GM12878 (cell line): ENCODE measurements at regions not wholly inside any gene's neighbourhood (a gene's known extent, or its start where the extent isn't known, plus 50 kb on each side); places are given as distances from the start of the nearest gene placed in this dataset.

Experiments used
- ATAC-seq: fragments of 200-7000 bp; cut with Tn5 transposase; 3 replicates; pipeline ENCODE4 v1.9.1; 2020; ENCODE audit warnings: mild to moderate bottlenecking, moderate library complexity
- BruUV-seq: library from RNA; stranded (reverse); fragments of 400-500 nt; replicated peaks from 2 replicates; lab custom pipeline; 2021; lab: Mats Ljungman, UMichigan
- CTCF ChIA-PET: fragments of 300-600 bp; sonication (Branson Sonifier 250); formaldehyde crosslinking; extraction: SDS; loops from one replicate; lab custom pipeline; 2021; ENCODE audit warnings: inconsistent platforms; lab: Yijun Ruan, JAX
- POLR2A ChIA-PET: fragments of 350-600 bp; formaldehyde crosslinking; extraction: SDS; loops from one replicate; lab custom pipeline; 2021; ENCODE audit warnings: inconsistent platforms; lab: Charles Lee
- RAD21 ChIA-PET: fragments of 300-600 bp; sonication (Branson Sonifier 250); formaldehyde crosslinking; loops from one replicate; lab custom pipeline; 2023; ENCODE audit warnings: antibody characterized with exemption; ENCODE audit not compliant: unreplicated experiment; lab: Charles Lee
- SMC1A ChIA-PET: fragments of 300-600 bp; sonication (Branson Sonifier 250); formaldehyde crosslinking; loops from one replicate; lab custom pipeline; 2023; ENCODE audit not compliant: unreplicated experiment, uncharacterized antibody; lab: Charles Lee
- DNase-seq: peaks from one replicate; pipeline ENCODE4 v3.0.0-alpha.2; 2011; ENCODE audit warnings: low read depth, low spot score
- FAIRE-seq: peaks from 3 replicates; lab custom pipeline; 2011; peaks lifted over from hg19 to GRCh38; lab: Jason Lieb, UNC
- H2AFZ ChIP-seq: 2 replicates; pipeline ENCODE4 v1.6.0; 2011; ENCODE audit warnings: low read depth, low read length, control low read depth; ENCODE audit not compliant: control insufficient read depth
- H3K27ac ChIP-seq: 2 replicates; pipeline ENCODE4 v1.5.1; 2011; ENCODE audit warnings: control low read depth; ENCODE audit not compliant: control insufficient read depth, insufficient read depth
- H3K27me3 ChIP-seq, 2 experiments: replicated peaks in 1 of 2; 2 replicates each; pipeline versions ENCODE4 v1.6.0 to v1.6.1; 2011; ENCODE audit warnings: low read length in 1 of 2; ENCODE audit not compliant: control insufficient read depth in 2 of 2, insufficient read depth in 2 of 2
- H3K36me3 ChIP-seq, 2 experiments: 2 replicates each; pipeline ENCODE4 v1.5.1; 2011; ENCODE audit warnings: low read length in 1 of 2; ENCODE audit not compliant: control insufficient read depth in 2 of 2, insufficient read depth in 2 of 2
- H3K4me1 ChIP-seq: 2 replicates; pipeline ENCODE4 v1.6.1; 2011; ENCODE audit warnings: mild to moderate bottlenecking, low read length, moderate library complexity, mixed read lengths; ENCODE audit not compliant: control insufficient read depth, insufficient read depth
- H3K4me2 ChIP-seq: 2 replicates; pipeline ENCODE4 v1.6.0; 2011; ENCODE audit warnings: control low read depth; ENCODE audit not compliant: control insufficient read depth, insufficient read depth
- H3K4me3 ChIP-seq: fragments of 200-600 bp; sonication (generic); 2 replicates; pipeline ENCODE4 v1.5.1; 2016
- H3K79me2 ChIP-seq: 2 replicates; pipeline ENCODE4 v1.6.0; 2011; ENCODE audit warnings: low read length; ENCODE audit not compliant: control insufficient read depth, insufficient read depth
- H3K9ac ChIP-seq: 2 replicates; pipeline ENCODE4 v1.8.0; 2011; ENCODE audit warnings: low read length, control low read depth, mixed read lengths; ENCODE audit not compliant: control insufficient read depth, insufficient read depth
- H3K9me3 ChIP-seq: replicated peaks from 3 replicates; pipeline ENCODE4 v1.5.1; 2011; ENCODE audit warnings: mild to moderate bottlenecking, low read length; ENCODE audit not compliant: control insufficient read depth, insufficient read depth
- H4K20me1 ChIP-seq: 2 replicates; pipeline ENCODE4 v1.6.0; 2011; ENCODE audit not compliant: control insufficient read depth, insufficient read depth
- ATF7 ChIP-seq: fragments of 450-650 bp; IDR thresholded peaks from 2 replicates; pipeline ENCODE4 v1.6.1; 2016; ENCODE audit warnings: low read depth, mild to moderate bottlenecking
- CBFB ChIP-seq: IDR thresholded peaks from 2 replicates; pipeline ENCODE4 v1.6.1; 2016; ENCODE audit warnings: antibody characterized with exemption, low read depth
- JUND ChIP-seq: IDR thresholded peaks from 2 replicates; pipeline ENCODE4 v1.6.1; 2012; ENCODE audit warnings: low read depth, mild to moderate bottlenecking, low read length, improper control_type of control experiment, moderate library complexity
- MEF2B ChIP-seq: fragments of 450-650 bp; IDR thresholded peaks from 2 replicates; pipeline ENCODE4 v1.6.1; 2018; ENCODE audit warnings: mild to moderate bottlenecking, moderate library complexity; ENCODE audit not compliant: partially characterized antibody, poor library complexity, severe bottlenecking
- MYC ChIP-seq: IDR thresholded peaks from 2 replicates; pipeline ENCODE4 v1.6.1; 2011; ENCODE audit warnings: mild to moderate bottlenecking, low read length, moderate library complexity, inconsistent platforms; ENCODE audit not compliant: insufficient read depth, insufficient replicate concordance, insufficient read length, severe bottlenecking
- STAT3 ChIP-seq: IDR thresholded peaks from 2 replicates; pipeline ENCODE4 v1.6.1; 2011; ENCODE audit warnings: low read depth, low read length, improper control_type of control experiment
- TAF1 ChIP-seq: IDR thresholded peaks from 2 replicates; pipeline ENCODE4 v1.6.1; 2011; ENCODE audit warnings: mild to moderate bottlenecking, low read depth, low read length, borderline replicate concordance
- TARDBP ChIP-seq: IDR thresholded peaks from 2 replicates; pipeline ENCODE4 v1.6.1; 2016; ENCODE audit warnings: borderline replicate concordance
- WGBS: methylation state at CpG from one replicate; pipeline ENCODE4 v1.1.6; 2016; ENCODE audit warnings: low lambda C conversion rate; ENCODE audit not compliant: insufficient replicate concordance, insufficient coverage; ENCODE audit errors: missing lambda C conversion rate; 5-methylcytosine and 5-hydroxymethylcytosine counted together
- in situ Hi-C: fragments of 300-500 bp; cut with MboI; formaldehyde crosslinking; loops from 9 replicates; pipeline ENCODE4 v1.14.3; 2018; ENCODE audit warnings: mixed read lengths
- intact Hi-C: fragments of 100-400 bp; cut with micrococcal nuclease; formaldehyde crosslinking; loops from one replicate; pipeline ENCODE4 v1.14.2; 2022; ENCODE audit not compliant: unreplicated experiment
- TF ChIP-seq, protein P1 (sequence below): fragments of 450-650 bp; IDR thresholded peaks from 2 replicates; pipeline ENCODE4 v1.6.1; 2017; ENCODE audit warnings: low read depth, mild to moderate bottlenecking, moderate library complexity
- TF ChIP-seq, protein P2 (sequence below): fragments of 450-650 bp; IDR thresholded peaks from 2 replicates; pipeline ENCODE4 v1.6.1; 2017; ENCODE audit warnings: antibody characterized with exemption, mild to moderate bottlenecking, moderate library complexity

DNA sequence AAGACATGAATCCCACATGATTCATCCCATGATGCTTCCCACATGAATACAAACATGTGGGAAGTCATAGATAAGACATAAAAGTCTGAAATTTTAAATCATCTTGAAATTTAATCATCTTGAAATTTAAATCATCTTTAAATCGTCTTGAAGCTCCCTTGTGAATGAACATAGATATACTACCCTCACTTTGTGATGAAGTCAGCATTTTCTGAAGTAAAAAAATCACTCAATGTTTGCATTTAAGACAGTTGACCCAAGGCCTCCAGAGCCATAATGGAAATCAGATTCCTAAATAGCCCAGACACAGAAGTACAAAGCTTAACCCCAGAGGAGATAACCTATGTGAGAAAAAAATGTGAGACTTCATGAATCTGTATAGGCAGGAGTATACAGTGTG, 279.4 kb downstream of the ZBBX start (continued):
- TF ChIP-seq, protein P1, sequence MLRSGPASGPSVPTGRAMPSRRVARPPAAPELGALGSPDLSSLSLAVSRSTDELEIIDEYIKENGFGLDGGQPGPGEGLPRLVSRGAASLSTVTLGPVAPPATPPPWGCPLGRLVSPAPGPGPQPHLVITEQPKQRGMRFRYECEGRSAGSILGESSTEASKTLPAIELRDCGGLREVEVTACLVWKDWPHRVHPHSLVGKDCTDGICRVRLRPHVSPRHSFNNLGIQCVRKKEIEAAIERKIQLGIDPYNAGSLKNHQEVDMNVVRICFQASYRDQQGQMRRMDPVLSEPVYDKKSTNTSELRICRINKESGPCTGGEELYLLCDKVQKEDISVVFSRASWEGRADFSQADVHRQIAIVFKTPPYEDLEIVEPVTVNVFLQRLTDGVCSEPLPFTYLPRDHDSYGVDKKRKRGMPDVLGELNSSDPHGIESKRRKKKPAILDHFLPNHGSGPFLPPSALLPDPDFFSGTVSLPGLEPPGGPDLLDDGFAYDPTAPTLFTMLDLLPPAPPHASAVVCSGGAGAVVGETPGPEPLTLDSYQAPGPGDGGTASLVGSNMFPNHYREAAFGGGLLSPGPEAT = no peak
- TF ChIP-seq, protein P2, sequence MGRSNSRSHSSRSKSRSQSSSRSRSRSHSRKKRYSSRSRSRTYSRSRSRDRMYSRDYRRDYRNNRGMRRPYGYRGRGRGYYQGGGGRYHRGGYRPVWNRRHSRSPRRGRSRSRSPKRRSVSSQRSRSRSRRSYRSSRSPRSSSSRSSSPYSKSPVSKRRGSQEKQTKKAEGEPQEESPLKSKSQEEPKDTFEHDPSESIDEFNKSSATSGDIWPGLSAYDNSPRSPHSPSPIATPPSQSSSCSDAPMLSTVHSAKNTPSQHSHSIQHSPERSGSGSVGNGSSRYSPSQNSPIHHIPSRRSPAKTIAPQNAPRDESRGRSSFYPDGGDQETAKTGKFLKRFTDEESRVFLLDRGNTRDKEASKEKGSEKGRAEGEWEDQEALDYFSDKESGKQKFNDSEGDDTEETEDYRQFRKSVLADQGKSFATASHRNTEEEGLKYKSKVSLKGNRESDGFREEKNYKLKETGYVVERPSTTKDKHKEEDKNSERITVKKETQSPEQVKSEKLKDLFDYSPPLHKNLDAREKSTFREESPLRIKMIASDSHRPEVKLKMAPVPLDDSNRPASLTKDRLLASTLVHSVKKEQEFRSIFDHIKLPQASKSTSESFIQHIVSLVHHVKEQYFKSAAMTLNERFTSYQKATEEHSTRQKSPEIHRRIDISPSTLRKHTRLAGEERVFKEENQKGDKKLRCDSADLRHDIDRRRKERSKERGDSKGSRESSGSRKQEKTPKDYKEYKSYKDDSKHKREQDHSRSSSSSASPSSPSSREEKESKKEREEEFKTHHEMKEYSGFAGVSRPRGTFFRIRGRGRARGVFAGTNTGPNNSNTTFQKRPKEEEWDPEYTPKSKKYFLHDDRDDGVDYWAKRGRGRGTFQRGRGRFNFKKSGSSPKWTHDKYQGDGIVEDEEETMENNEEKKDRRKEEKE = no peak
- TF ChIP-seq STAT3 (no peak), JUND (no peak), CBFB (no peak), TARDBP (no peak), MEF2B (no peak), MYC (no peak)
- TF ChIP-seq, all 136 proteins: peak for 0

DNA sequence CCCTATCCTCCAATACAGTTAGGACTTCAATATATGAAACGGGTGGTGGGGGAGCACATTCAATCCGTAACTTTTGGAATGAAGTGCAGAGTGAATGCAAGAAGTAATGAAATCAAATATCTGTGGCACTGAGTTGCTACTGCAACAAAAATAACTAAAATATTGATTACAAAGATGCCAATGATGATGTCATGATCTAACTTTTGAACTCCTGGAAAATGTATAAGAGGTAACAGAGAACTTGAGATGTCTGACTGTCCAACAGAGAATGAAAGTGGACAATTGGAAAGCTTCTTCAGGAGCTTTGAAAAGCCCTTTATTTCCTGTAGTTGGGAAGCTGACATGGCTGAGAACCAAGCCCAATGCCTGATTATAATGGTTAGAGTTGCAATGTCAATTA, 279.9 kb downstream of the ZBBX start:
- FAIRE-seq (no peak), ATAC-seq (no peak), DNase-seq (no peak)
- RAD21 ChIA-PET = no interaction called here
- no peaks in the 10 kb centered on the region for H3K4me1 ChIP-seq
- H3K9me3 ChIP-seq = no peaks in the 10 kb centered on the region
- H3K4me3 ChIP-seq = no peak overlapping the region
- POLR2A ChIA-PET = no interaction called here
- H4K20me1 ChIP-seq = no peaks in the 10 kb centered on the region
- no peak overlapping the region for H3K4me2 ChIP-seq
- SMC1A ChIA-PET = interaction anchor here (0.7 to 1.2 kb wide), 2 partner anchors 11 to 47 kb away, joined by 3 read pairs; no protein-coding TSS in a partner anchor
- H3K27me3 ChIP-seq = no peaks in the 10 kb centered on the region
- TF ChIP-seq ATF7 (0 out of 2 replicates have a peak, but pooled peaks have one; percentile 23), TAF1 (no peak)
- no peaks in the 10 kb centered on the region for H3K79me2 ChIP-seq
- H3K27ac ChIP-seq = no peak overlapping the region
- BruUV-seq = no TSS peak
- H3K36me3 ChIP-seq = no peaks in the 10 kb centered on the region
- no peak overlapping the region for H3K9ac ChIP-seq
- 8% methylated on average over 2 of the region's 2 CpGs for WGBS
- CTCF ChIA-PET = interaction anchor here (0.7 kb wide), 1 partner anchor 18 kb away, joined by 3 read pairs; no protein-coding TSS in a partner anchor
- intact Hi-C loops (no loop called here), in situ Hi-C loops (no loop called here)
- no peak overlapping the region for H2AFZ ChIP-seq
